GM19452 (cell line): ENCODE measurements at regions not wholly inside any gene's neighbourhood (a gene's known extent, or its start where the extent isn't known, plus 50 kb on each side); places are given as distances from the start of the nearest gene placed in this dataset.

Experiments
- ATAC-seq: cut with Tn5 transposase; IDR thresholded peaks from one replicate; pipeline ENCODE4 v1.9.1; 2021; ENCODE audit not compliant: unreplicated experiment

GRCh38 chr22:47251911-47252310, 489.5 kb downstream of the TBC1D22A start:
- no peak for ATAC-seq

DNA sequence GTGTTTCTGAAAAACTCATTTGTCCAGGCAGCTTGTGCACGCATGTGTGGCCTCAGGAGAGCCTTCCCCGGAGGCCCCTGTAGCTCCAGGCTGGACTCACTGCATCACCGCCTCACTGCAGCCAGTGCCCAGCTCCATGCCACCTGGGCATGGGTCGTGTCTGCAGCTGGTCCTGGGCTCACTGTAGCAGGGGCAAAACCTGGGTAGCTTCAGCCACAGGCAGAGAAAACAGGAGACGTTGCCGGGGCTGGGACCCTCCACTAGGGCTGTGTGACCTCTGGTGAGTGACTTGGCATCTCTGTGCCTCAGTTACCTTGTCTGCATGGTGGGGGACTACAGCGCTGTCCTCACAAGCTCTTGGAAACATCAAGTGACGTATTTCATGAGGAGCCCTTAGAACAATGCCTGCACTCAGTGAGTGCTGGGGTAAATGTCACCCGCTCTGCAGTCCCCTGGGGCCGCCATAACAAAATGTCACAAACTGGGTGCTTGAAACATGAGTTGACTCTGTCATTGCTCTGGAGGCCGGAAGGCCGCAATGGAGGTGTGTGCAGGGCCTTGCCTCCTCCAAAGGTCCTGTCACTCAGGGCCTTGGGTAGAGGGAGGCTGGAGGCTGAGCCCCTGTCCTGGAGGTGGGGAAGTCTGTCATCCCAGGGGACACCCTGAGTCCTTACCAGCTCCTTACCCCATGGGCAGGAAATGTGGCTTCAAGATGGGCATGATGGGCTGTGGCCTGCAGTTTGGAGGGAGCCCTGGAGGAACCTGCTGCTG, 488.7 kb downstream of the TBC1D22A start:
- ATAC-seq, result no peak

DNA sequence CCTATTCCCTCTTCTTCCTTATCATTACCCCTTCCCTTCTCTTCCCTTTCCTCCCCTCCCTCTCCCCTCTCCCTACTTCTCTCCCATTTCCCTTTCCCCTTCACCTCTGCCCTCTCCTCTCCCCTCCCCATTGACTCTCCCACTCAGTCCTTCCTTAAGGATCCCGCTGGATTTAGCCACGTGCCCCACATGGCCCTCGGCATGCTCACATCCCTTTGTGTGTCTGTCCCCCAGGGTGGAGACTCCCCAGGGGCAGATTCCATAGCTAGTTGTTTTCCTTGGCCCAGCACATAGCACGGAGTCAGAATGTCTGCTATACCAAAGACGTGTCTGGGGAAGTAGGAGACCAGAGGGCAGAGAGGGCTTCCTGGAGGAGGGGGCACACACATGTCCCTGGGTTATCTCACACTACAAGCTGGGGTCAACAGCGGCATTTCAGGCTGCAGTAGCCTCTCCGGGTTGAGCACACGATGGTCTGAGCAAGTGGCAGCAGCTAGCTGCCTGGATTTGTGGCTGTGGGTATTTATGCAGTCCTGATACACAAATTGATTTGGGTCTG, 487.0 kb downstream of the TBC1D22A start:
- ATAC-seq, result no peak

- ATAC-seq, result no peak
Observed at GRCh38 chr22:47248925-47249324, 486.5 kb downstream of the TBC1D22A start.

- no peak for ATAC-seq
Observed at GRCh38 chr22:47247579-47248240, 485.3 kb downstream of the TBC1D22A start.

DNA sequence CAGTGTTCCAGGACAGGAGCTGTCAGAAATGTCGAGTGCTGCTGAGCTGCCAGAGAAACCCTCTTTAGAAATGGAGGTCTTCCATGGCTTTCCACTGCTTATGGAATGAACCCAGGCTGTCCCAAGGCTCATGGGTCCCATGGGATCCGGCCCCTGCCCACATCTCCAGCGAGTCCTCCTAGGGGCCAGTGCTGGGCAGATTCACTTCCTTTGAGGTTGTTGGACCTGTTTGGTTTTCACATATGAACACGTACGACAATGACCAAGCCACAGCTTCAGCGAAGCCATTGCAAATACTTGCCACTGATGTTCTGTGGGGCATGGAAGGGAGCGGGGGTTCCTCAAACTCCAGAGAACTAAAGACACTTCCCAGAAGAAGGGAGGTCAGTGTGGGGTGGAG, 483.3 kb downstream of the TBC1D22A start:
- no peak for ATAC-seq

- no peak for ATAC-seq
Observed at GRCh38 chr22:47245286-47245685, 482.8 kb downstream of the TBC1D22A start.

DNA sequence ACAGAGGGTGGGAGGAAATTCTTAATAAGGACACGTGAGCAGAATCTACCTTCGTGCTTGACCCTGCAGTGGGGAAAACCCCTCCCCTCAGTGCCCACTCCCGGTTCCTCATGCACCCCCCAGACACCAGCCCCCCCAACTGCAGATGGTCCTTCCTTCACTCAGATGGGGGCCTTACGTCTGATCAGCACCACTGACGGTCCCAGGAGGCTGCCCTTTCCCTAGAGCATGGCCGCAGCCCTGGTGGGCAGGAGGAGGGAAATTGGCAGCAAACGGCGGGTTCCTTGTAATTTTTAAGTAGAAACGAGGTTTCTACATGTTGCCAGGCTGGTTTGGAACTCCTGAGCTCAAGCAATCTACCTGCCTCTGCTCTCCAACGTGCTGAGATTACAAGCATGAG, 477.7 kb downstream of the TBC1D22A start:
- no peak for ATAC-seq

GRCh38 chr22:47239474-47239860, 477.0 kb downstream of the TBC1D22A start:
- no peak for ATAC-seq

- ATAC-seq, result no peak
Observed at GRCh38 chr22:47238690-47239473, 476.4 kb downstream of the TBC1D22A start.

- ATAC-seq, result no peak
Observed at GRCh38 chr22:47237890-47238480, 475.5 kb downstream of the TBC1D22A start.

DNA sequence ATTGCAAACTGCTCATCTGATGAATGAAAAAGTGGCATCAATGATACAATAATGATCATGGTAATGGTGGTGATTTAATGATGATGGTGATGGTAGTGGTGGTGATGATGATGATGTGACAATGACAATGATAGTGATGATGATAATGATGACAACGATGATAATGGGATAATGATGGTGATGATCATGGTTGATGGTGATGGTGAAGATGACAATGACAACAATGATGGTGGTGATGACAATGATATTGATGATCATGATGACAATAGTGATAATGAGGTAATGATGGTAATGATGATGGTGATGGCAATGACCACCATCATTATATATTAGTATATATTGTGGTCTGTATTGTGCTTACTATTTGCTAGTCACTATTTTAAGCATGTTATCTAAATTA, 474.3 kb downstream of the TBC1D22A start:
- ATAC-seq, result no peak

- no peak for ATAC-seq
Observed at GRCh38 chr22:47236161-47236560, 473.7 kb downstream of the TBC1D22A start.

DNA sequence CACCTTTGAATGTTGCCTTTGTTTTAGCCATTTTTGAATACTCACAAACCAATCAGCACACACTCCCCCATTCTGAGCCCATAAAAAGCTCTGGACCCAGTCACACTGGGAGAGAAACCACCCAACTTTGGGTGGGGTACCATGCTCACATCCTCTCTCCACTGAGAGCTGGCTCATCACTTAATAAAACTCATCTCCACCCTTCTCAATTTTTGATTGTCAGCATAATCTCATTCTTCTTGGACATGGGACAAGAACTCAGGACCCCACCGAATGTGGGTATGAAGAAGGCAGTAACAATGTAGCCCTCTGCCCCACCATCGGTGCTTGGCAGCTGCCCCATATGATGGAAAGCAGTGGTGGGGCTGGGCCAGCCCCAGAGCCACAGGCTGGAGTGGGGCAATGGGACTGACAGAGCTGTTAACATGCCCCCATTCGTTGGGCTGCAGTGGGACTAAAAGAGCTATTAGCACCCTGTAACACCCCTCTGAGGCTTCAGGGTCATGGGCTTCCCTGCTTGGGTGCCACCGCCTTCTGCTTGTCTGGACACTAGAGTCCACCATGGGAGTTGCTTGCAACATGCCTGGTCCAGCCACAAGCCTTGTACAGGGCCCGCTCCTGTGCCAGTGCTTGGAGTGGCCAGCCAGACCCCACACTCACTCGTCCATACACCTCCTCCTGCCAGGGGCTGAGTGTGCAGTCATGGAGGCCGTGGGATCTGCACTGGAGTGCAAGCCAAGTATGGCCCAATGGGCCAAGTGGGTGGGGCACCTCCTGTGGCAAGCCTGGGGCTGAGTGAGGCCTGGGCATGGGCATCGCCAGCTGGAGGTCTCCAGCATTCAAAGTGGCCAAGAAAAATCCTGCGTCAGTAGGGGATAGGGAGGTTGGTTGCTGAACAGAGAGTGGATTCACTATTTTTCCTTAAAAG, 471.1 kb downstream of the TBC1D22A start:
- no peak for ATAC-seq

- no peak for ATAC-seq
Observed at GRCh38 chr22:47232753-47233152, 470.3 kb downstream of the TBC1D22A start.

- ATAC-seq, result no peak
Observed at GRCh38 chr22:47232197-47232596, 469.7 kb downstream of the TBC1D22A start.

DNA sequence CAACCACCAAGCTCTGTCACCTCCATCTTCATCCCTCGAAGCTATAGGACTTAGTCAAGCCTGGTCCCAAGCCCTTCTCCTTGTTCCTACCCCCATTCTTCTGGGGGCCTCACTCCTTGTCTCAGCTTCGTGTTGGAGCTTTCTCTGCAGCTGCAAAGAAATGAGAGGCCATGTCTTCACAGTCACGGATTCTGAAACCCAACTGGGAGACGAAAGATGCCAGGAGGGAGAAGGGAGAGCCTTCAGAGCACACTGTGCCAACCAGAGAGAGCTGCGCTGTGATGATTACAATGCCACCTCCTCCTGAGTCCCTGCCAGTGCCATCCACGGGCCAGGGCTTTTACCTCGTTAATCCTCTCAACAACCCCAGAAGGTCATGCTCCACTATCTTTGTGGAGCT, 469.3 kb downstream of the TBC1D22A start:
- no peak for ATAC-seq

DNA sequence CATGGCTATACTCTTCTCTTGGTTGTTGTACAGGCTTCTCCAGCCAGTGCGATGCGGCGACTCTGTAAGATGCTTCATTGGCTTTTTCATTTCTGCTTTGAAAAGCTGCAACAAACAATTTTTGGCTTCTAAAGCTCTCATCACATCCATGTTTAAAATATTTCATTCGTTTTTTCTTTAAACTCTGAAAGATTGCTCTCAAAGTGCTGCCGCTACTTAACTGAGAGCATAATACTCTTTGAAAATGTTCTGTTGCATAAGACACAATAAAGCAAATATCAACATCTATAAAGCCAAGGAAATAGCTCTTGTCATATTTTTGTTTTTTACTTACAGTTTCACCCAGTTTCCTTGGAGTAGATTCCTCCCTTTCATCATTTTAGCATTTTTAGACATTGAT, 468.3 kb downstream of the TBC1D22A start:
- no peak for ATAC-seq

GRCh38 chr22:47230251-47230650, 467.8 kb downstream of the TBC1D22A start:
- no peak for ATAC-seq

GRCh38 chr22:47228767-47229166, 466.3 kb downstream of the TBC1D22A start:
- ATAC-seq, result no peak
